ENCODE measurements at regions not wholly inside any gene's neighbourhood (a gene's known extent, or its start where the extent isn't known, plus 50 kb on each side); places are given as distances from the start of the nearest gene placed in this dataset.
A peak's percentile ranks its signal among the peaks of the same experiment; 100 is the strongest.

GRCh38 chr15:69720536-69720935 is 267.9 kb downstream of the RPLP1 start:
- intact Hi-C loops (cut with DNase I), result loop anchor here (10.0 kb wide), 2 partner anchors 644 to 744 kb away; no protein-coding TSS in a partner anchor
- peak; percentile 67 for DNase-seq (ENCODE audit: low spot score)

- intact Hi-C loops (cut with DNase I), result loop anchor here (10.0 kb wide), 2 partner anchors 642 to 742 kb away; no protein-coding TSS in a partner anchor
Observed at GRCh38 chr15:69722924-69723323, 270.3 kb downstream of the RPLP1 start.

GRCh38 chr15:69723404-69724096 is 270.9 kb downstream of the RPLP1 start:
- intact Hi-C loops (cut with DNase I), result loop anchor here (10.0 kb wide), 2 partner anchors 641 to 741 kb away; no protein-coding TSS in a partner anchor
- peak; percentile 53 for DNase-seq (ENCODE audit: low spot score)

More at GRCh38 chr15:69722924-69723323, 270.3 kb downstream of the RPLP1 start:
- no peak for DNase-seq (ENCODE audit: low spot score)

GRCh38 chr15:69724333-69724732 is 271.7 kb downstream of the RPLP1 start:
- intact Hi-C loops (cut with DNase I), result loop anchor here (10.0 kb wide), 2 partner anchors 640 to 740 kb away; no protein-coding TSS in a partner anchor

GRCh38 chr15:69725275-69725674 is 272.7 kb downstream of the RPLP1 start:
- DNase-seq (ENCODE audit: low spot score), result peak; percentile 14
- intact Hi-C loops (cut with DNase I), result loop anchor here (10.0 kb wide), 2 partner anchors 640 to 740 kb away; no protein-coding TSS in a partner anchor

More at GRCh38 chr15:69724333-69724732, 271.7 kb downstream of the RPLP1 start:
- peak; percentile 14 for DNase-seq (ENCODE audit: low spot score)

GRCh38 chr15:69725957-69726356 is 273.3 kb downstream of the RPLP1 start:
- intact Hi-C loops (cut with DNase I), result loop anchor here (10.0 kb wide), 2 partner anchors 639 to 739 kb away; no protein-coding TSS in a partner anchor
- no peak for DNase-seq (ENCODE audit: low spot score)

GRCh38 chr15:69727121-69727924 is 274.7 kb downstream of the RPLP1 start:
- DNase-seq (ENCODE audit: low spot score), result no peak
- intact Hi-C loops (cut with DNase I), result loop anchor here (10.0 kb wide), 2 partner anchors 637 to 737 kb away; no protein-coding TSS in a partner anchor

- DNase-seq (ENCODE audit: low spot score), result no peak
- intact Hi-C loops (cut with DNase I), result loop anchor here (10.0 kb wide), 2 partner anchors 636 to 736 kb away; no protein-coding TSS in a partner anchor
Observed at GRCh38 chr15:69729167-69729748, 276.6 kb downstream of the RPLP1 start.

GRCh38 chr15:69730281-69731080 is 277.9 kb downstream of the RPLP1 start:
- intact Hi-C loops (cut with DNase I), result no loop called here
- no peak for DNase-seq (ENCODE audit: low spot score)

GRCh38 chr15:69731081-69731330 is 278.4 kb downstream of the RPLP1 start:
- intact Hi-C loops (cut with DNase I), result no loop called here
- no peak for DNase-seq (ENCODE audit: low spot score)

- intact Hi-C loops (cut with DNase I), result no loop called here
- DNase-seq (ENCODE audit: low spot score), result no peak
Observed at GRCh38 chr15:69731581-69731980, 279.0 kb downstream of the RPLP1 start.

- intact Hi-C loops (cut with DNase I), result no loop called here
- DNase-seq (ENCODE audit: low spot score), result peak; percentile 24
Observed at GRCh38 chr15:69732133-69732532, 279.5 kb downstream of the RPLP1 start.

- peak; percentile 41 for DNase-seq (ENCODE audit: low spot score)
- intact Hi-C loops (cut with DNase I), result no loop called here
Observed at GRCh38 chr15:69734699-69735098, 282.1 kb downstream of the RPLP1 start.

- peak; percentile 49 for DNase-seq (ENCODE audit: low spot score)
- intact Hi-C loops (cut with DNase I), result no loop called here
Observed at GRCh38 chr15:69735121-69735520, 282.5 kb downstream of the RPLP1 start.

- DNase-seq (ENCODE audit: low spot score), result peak; percentile 39
- intact Hi-C loops (cut with DNase I), result no loop called here
Observed at GRCh38 chr15:69736161-69736560, 283.5 kb downstream of the RPLP1 start.

GRCh38 chr15:69737916-69738315 is 285.3 kb downstream of the RPLP1 start:
- intact Hi-C loops (cut with DNase I), result no loop called here
- DNase-seq (ENCODE audit: low spot score), result peak; percentile 17

GRCh38 chr15:69740684-69741083 is 288.1 kb downstream of the RPLP1 start:
- no peak for DNase-seq (ENCODE audit: low spot score)
- intact Hi-C loops (cut with DNase I), result no loop called here

- peak; percentile 62 for DNase-seq (ENCODE audit: low spot score)
- intact Hi-C loops (cut with DNase I), result no loop called here
Observed at GRCh38 chr15:69742361-69742760, 289.7 kb downstream of the RPLP1 start.

GRCh38 chr15:69743091-69743490 is 290.5 kb downstream of the RPLP1 start:
- intact Hi-C loops (cut with DNase I), result no loop called here
- peak; percentile 24 for DNase-seq (ENCODE audit: low spot score)
